ENCODE measurements at regions not wholly inside any gene's neighbourhood (a gene's known extent, or its start where the extent isn't known, plus 50 kb on each side); places are given as distances from the start of the nearest gene placed in this dataset.

DNA sequence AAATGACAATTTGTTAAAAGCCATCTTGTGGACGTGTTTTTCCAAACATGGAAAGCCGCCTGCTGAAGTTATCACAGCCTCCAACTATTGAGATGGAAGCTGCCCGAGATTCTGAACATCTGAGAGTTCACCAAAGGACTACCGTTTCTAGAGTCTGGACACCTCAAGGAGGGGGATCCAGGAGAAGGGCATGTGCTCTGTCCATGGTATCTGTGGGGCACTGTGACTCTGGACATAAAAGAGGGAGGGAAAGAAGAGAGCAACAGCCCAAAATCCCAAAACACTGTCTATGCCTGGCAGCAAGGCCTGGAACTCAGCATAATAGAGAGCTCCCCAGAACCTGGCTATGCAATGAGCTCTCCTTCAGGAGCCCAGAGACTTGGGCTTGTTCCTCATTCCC lies 319.9 kb downstream of the EN1 start:
- intact Hi-C loops (cut with DNase I) = no loop called here
- no peak for DNase-seq

DNA sequence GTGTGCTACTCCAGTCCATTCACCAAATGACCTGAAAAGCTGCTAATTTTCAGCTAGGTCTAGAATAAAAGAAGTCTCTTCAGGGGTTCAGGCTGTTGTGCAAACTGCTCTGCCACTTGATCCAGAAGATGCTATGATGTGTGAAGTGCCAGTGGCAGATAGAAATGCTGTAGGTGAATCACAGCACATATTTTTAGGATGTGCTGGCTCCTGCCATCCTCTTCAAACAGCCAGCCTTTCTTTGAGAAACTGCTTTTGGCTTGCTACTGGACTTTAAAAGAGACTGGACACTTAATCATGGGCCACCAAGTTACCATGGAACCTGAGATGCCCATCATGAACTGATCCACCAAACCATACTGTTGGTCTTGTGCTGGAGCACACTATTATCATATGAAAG lies 322.1 kb downstream of the EN1 start:
- DNase-seq = peak in 1 of 10 donors; percentile 2
- intact Hi-C loops (cut with DNase I) = no loop called here

DNA sequence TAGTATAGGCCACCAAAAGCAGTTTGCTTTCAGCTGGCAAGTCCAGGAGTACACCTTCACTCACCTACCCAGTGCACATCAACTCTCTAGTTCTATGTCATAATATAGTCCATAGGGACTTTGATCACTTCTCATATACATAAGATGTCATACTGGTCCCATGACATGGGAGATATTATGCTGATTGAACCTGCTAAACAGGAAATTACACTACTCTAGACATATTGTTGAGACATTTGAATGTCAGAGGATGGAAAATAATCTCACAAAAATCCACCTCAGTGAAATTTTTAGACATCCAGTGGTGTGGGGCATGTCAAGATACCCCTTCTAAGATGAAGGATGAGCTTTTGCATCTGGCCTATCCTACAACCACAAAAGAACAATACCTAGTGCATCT lies 322.5 kb downstream of the EN1 start:
- intact Hi-C loops (cut with DNase I) = no loop called here

GRCh38 chr2:118523761-118524160 lies 323.7 kb downstream of the EN1 start:
- intact Hi-C loops (cut with DNase I) = no loop called here
- DNase-seq = no peak

More for the DNA sequence above, 322.5 kb downstream of the EN1 start:
- no peak for DNase-seq

DNA sequence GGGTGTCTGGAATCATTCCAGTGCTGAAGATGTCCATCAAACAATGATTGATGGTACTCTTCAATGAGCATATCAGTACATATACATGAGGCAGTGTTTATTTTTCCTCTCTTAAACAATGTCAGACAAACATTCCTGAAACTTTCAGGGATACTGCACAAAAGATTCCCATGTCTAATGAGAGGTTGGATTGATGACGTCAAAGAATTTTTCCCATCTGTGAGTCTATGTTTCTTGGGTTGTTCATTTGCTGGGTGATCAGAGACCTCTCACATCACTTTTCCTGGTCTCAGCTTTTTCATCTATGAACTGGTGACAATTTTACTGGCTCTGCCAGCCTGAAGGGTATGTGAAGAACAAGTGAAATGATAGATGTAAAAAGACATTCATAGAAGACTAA lies 325.5 kb downstream of the EN1 start:
- DNase-seq = no peak
- intact Hi-C loops (cut with DNase I) = no loop called here

DNA sequence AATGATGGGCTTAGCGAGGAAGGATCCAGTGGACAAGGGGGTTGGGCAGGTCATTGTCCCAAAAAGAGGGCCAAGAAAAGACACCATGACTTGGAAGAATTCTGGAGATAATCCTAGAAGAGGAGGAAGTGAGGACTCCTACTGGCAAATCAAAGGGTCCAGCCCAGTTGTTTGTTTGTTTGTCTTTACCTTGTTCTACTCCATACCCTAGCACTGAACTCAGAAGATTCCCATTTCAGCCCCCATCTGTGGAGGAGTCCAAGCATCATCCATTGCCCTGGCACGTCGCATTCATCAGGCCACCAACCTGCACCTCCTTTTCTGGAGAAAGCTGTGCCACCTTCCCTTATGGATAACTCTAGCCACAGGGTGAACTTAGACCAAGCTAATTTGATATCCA lies 326.2 kb downstream of the EN1 start:
- intact Hi-C loops (cut with DNase I) = no loop called here
- DNase-seq = no peak

- peak in 1 of 10 donors; percentile 14 for DNase-seq
- intact Hi-C loops (cut with DNase I) = no loop called here
Measured at GRCh38 chr2:118520246-118520645, 327.2 kb downstream of the EN1 start.

- DNase-seq = no peak
- intact Hi-C loops (cut with DNase I) = no loop called here
Measured at GRCh38 chr2:118519511-118519910, 327.9 kb downstream of the EN1 start.

DNA sequence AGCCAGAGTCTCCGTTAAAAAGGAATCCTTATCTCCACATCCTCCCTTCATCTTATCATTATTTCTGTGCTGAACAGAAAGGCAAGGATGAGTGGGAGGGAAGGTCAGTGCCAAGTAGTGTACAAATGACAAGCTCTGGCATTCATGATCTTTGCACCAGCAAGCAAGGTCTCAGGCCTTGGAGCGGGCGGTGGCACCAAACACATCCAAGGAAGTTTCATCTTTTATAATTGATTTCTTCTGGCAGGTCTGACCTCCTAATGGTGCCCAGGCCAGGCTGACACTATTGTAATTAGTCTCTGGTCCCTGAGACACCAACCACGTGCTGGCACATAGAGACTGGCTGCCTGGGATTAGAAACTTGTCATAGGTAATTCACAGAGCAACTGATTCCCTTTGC lies 336.6 kb downstream of the EN1 start:
- intact Hi-C loops (cut with DNase I) = no loop called here
- no peak for DNase-seq

GRCh38 chr2:118509319-118510004 lies 338.0 kb downstream of the EN1 start:
- no peak for DNase-seq
- intact Hi-C loops (cut with DNase I) = no loop called here

DNA sequence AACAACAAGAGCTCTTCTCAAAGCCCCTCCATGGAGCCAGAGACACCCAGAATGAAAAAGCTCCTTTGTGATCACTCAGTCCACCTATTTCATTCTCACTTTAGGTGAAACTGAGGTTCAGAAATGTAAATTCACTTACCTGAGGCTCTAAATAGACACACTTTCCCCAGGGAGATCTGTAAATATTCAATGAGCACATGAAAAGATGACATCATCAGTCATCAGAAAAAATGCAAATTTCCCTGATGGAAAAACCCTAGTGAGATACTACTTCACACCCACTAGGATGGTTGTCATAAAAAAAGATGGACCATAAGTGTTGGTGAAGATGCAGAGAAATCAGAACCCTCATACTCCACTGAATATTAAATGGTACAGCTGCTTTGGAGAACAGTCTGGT lies 339.2 kb downstream of the EN1 start:
- intact Hi-C loops (cut with DNase I) = no loop called here
- no peak for DNase-seq

- DNase-seq = no peak
- intact Hi-C loops (cut with DNase I) = no loop called here
Measured at GRCh38 chr2:118505436-118505835, 342.0 kb downstream of the EN1 start.

- no peak for DNase-seq
- intact Hi-C loops (cut with DNase I) = no loop called here
Measured at GRCh38 chr2:118502106-118502505, 345.3 kb downstream of the EN1 start.

DNA sequence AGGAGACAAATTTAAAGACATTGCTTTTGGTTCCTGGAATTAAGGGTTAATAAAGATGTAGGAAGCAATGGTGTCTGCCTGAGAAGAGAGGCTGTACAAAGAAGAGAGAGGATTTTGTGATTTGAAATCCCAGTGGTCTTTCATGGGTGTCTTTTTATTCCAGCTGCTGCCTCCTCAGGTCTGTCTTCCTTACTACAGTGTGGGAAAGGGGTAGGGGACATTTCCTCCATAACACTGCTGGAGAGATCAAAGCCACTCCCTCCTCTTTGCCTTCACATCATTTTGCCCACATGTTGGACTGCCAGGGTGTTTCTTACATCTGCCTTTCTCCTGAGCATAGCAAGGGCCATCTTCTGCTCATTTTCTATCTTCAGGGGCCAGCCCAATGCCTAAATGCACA lies 348.5 kb downstream of the EN1 start:
- no peak for DNase-seq
- intact Hi-C loops (cut with DNase I) = no loop called here

DNA sequence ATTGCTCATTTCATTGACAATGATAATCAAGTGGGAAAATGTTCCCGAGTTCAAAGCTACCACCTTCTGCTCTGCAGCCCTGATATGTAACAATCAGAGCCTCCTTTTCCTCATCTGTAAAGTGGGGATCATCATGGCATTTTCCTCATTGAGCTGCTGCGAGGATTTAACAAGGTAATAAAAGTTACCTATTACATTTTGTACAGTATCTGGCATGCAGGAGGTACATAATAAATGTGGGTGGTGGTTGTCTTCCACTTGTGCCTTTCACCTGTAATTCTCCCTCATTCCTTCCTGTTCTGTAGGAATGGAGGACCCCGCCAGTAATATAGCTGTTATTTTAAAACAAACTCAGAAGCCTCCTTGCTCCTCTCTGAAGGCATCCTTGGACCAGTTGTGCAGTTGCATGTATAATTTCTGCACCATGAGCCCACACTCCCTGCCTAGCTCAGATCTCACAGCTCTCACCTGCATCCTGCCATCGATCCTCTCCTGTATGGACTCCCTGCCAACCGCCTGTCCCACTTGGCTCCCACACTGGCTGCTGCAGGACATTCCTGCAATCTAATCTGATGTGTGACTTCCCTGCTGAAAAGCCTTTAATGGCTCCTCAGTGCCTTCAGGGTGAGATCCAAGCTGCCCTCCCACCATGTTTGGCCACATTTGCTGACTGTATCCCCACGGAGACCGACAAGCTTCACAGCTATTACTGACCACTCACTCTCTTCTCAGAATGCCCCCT lies 350.4 kb downstream of the EN1 start:
- no peak for DNase-seq
- intact Hi-C loops (cut with DNase I) = no loop called here

- DNase-seq = no peak
- intact Hi-C loops (cut with DNase I) = no loop called here
Measured at GRCh38 chr2:118496467-118496866, 351.0 kb downstream of the EN1 start.

- DNase-seq = no peak
- intact Hi-C loops (cut with DNase I) = no loop called here
Measured at GRCh38 chr2:118495290-118495689, 352.2 kb downstream of the EN1 start.

GRCh38 chr2:118493213-118493612 lies 354.2 kb downstream of the EN1 start:
- no peak for DNase-seq
- intact Hi-C loops (cut with DNase I) = no loop called here

GRCh38 chr2:118492335-118492734 lies 355.1 kb downstream of the EN1 start:
- intact Hi-C loops (cut with DNase I) = no loop called here
- DNase-seq = no peak

- no peak for DNase-seq
- intact Hi-C loops (cut with DNase I) = no loop called here
Measured at GRCh38 chr2:118490330-118490729, 357.1 kb downstream of the EN1 start.

DNA sequence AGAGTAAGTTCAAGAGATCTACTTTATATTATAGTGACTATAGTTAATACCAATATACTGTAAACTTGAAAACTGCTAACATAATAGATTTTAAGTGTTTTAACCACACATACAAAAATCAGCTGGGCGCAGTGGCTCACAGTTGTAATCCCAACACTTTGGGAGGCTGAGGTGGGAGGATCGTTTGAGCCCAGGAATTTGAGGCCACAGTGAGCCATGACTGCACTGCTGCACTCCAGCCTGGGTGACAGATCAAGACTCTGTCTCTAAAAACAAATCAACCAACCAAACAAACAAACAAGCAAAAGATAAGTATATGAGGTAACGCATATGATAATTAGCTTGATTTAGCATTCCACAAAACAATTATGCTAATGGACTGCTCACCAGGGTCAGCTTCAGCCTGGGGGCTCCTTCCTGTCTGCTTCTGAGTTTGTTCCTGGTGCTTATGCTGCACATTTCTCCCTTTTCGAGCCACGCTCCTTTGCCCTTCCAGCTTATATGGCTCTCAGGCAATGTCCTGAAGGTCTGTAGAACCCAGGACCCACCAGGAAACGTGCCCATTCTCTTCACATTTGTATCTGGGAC lies 357.6 kb downstream of the EN1 start:
- DNase-seq = no peak
- intact Hi-C loops (cut with DNase I) = no loop called here

DNA sequence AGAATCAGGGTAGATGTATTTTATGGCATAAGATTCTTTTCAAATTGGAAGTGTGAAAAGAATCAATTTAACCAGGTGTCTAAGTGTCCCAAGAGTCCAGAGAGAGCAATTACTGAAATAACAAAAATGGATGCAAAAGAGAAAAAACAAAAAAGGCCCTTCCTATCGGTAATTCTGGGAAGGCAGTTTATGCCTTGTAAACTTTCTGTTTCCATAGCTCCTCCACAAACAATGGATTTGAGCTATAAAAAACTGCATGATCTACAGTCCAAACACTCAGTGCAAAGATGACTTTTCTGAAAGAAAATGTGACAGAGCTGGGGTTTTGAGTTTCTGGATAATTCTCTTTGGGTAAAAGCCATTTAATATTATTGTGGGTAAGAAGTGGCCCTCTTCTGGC lies 366.1 kb downstream of the EN1 start:
- intact Hi-C loops (cut with DNase I) = no loop called here
- DNase-seq = no peak
